Panc1 (cell line): ENCODE measurements at regions not wholly inside any gene's neighbourhood (a gene's known extent, or its start where the extent isn't known, plus 50 kb on each side); places are given as distances from the start of the nearest gene placed in this dataset.

Experiments
- ATAC-seq: fragments of 200-7000 bp; cut with Tn5 transposase; 2 replicates; pipeline ENCODE4 v1.9.1; 2020; ENCODE audit warnings: mild to moderate bottlenecking, moderate library complexity
- BruUV-seq: library from RNA; stranded (reverse); fragments of 400-500 nt; replicated peaks from 2 replicates; lab custom pipeline; 2021; lab: Mats Ljungman, UMichigan
- CTCF ChIA-PET: fragments of 300-600 bp; sonication (Branson Sonifier 250); formaldehyde crosslinking; loops from one replicate; lab custom pipeline; 2022; ENCODE audit warnings: antibody characterized with exemption; lab: Charles Lee
- POLR2A ChIA-PET: fragments of 300-600 bp; sonication (Branson Sonifier 250); formaldehyde crosslinking; loops from one replicate; lab custom pipeline; 2022; ENCODE audit warnings: antibody characterized with exemption; lab: Charles Lee
- DNase-seq: peaks from one replicate; pipeline ENCODE4 v3.0.0-alpha.2; 2010; ENCODE audit warnings: low read depth, low spot score
- H3K27ac ChIP-seq: 2 replicates; pipeline ENCODE4 v1.5.1; 2011; ENCODE audit warnings: mild to moderate bottlenecking, low read length, inconsistent platforms
- H3K27me3 ChIP-seq: fragments of 200-500 bp; sonication (Bioruptor generic); 2 replicates; pipeline ENCODE4 v1.6.0; 2014; ENCODE audit warnings: low read length, inconsistent platforms; ENCODE audit not compliant: control insufficient read depth, insufficient read depth
- H3K36me3 ChIP-seq: fragments of 200-500 bp; sonication (Bioruptor generic); 2 replicates; pipeline ENCODE4 v1.5.1; 2014; ENCODE audit warnings: inconsistent platforms, mild to moderate bottlenecking, low read length, moderate library complexity; ENCODE audit not compliant: control insufficient read depth, insufficient read depth
- H3K4me1 ChIP-seq: 2 replicates; pipeline ENCODE4 v1.5.1; 2011; ENCODE audit warnings: inconsistent platforms, mild to moderate bottlenecking, low read length, moderate library complexity; ENCODE audit not compliant: control insufficient read depth, insufficient read depth
- H3K4me3 ChIP-seq, 2 experiments: 2 replicates each; pipeline ENCODE4 v1.5.1; 2011 to 2012; ENCODE audit warnings: low read depth in 2 of 2, low read length in 2 of 2, mild to moderate bottlenecking in 2 of 2, inconsistent platforms in 1 of 2, moderate library complexity in 1 of 2
- H3K9me3 ChIP-seq: fragments of 200-500 bp; sonication (Bioruptor generic); 2 replicates; pipeline ENCODE4 v1.5.1; 2014; ENCODE audit warnings: low read depth, mild to moderate bottlenecking, inconsistent platforms, low read length, moderate library complexity; ENCODE audit not compliant: control insufficient read depth, insufficient read depth
- CTCF ChIP-seq: fragments of 450-650 bp; IDR thresholded peaks from 2 replicates; pipeline ENCODE4 v1.5.1; 2017; ENCODE audit warnings: mild to moderate bottlenecking
- POLR2AphosphoS5 ChIP-seq: IDR thresholded peaks from 2 replicates; pipeline ENCODE4 v1.6.1; 2012; ENCODE audit warnings: mild to moderate bottlenecking, low read depth, low read length, moderate library complexity
- REST ChIP-seq, 2 experiments: IDR thresholded peaks; 2 replicates each; pipeline ENCODE4 v1.6.1; 2011 to 2012; ENCODE audit warnings: low read depth in 2 of 2, control low read depth in 1 of 2, low read length in 1 of 2, mild to moderate bottlenecking in 1 of 2, moderate library complexity in 1 of 2; ENCODE audit not compliant: insufficient read depth in 1 of 2
- SIN3A ChIP-seq: IDR thresholded peaks from 2 replicates; pipeline ENCODE4 v1.6.1; 2012; ENCODE audit warnings: low read depth, mild to moderate bottlenecking, low read length, moderate library complexity, borderline replicate concordance; ENCODE audit not compliant: insufficient read depth
- TCF7L2 ChIP-seq: IDR thresholded peaks from 2 replicates; pipeline ENCODE4 v1.6.1; 2011; ENCODE audit warnings: mild to moderate bottlenecking, low read depth, low read length, inconsistent platforms
- in situ Hi-C: cut with HindIII; loops from 2 replicates; pipeline ENCODE4 v1.10.0; 2016; ENCODE audit warnings: low sequenced_read_pairs, low pct_unique_long_range_greater_than_20kb
- intact Hi-C: fragments of 100-400 bp; cut with micrococcal nuclease; formaldehyde crosslinking; loops from one replicate; pipeline ENCODE4 v1.10.0; 2022; ENCODE audit not compliant: unreplicated experiment

- Histone ChIP-seq H3K9me3 (no peaks in the 10 kb centered on the region), H3K4me3 (no peak overlapping the region), H3K4me1 (no peaks in the 10 kb centered on the region), H3K36me3 (no peaks in the 10 kb centered on the region), H3K27me3 (no peaks in the 10 kb centered on the region), H3K27ac (no peak overlapping the region)
- TF ChIP-seq REST (IDR thresholded peaks at IDR 0.05; ENCODE audit: insufficient read depth in 1 of 2, low read depth in 2 of 2, low read length in 1 of 2) (no peak), POLR2AphosphoS5 (no peak), SIN3A (no peak), CTCF (no peak), TCF7L2 (no peak)
- POLR2A ChIA-PET: no interaction called here
- no TSS peak for BruUV-seq
- intact Hi-C loops: no loop called here
- in situ Hi-C loops: no loop called here
- CTCF ChIA-PET: interaction anchor here (0.7 kb wide), 1 partner anchor 753 kb away, joined by 3 read pairs; no protein-coding TSS in a partner anchor
- ATAC-seq (no peak), DNase-seq (no peak)
Measured at GRCh38 chr12:126083926-126084325, 1018.7 kb downstream of the AACS start.

- in situ Hi-C loops: no loop called here
- DNase-seq (no peak), ATAC-seq (no peak)
Measured at GRCh38 chr12:126084480-126084879, 1019.2 kb downstream of the AACS start.

More at GRCh38 chr12:126084480-126084879, 1019.2 kb downstream of the AACS start:
- TF ChIP-seq CTCF (no peak), REST (IDR thresholded peaks at IDR 0.05; ENCODE audit: insufficient read depth in 1 of 2, low read depth in 2 of 2, low read length in 1 of 2) (no peak), SIN3A (no peak), POLR2AphosphoS5 (no peak), TCF7L2 (no peak)
- H3K27ac ChIP-seq: no peak overlapping the region
- no peaks in the 10 kb centered on the region for H3K36me3 ChIP-seq
- ChIA-PET POLR2A (no interaction called here), CTCF (no interaction called here)
- no peaks in the 10 kb centered on the region for H3K9me3 ChIP-seq
- no peaks in the 10 kb centered on the region for H3K27me3 ChIP-seq
- intact Hi-C loops: no loop called here
- BruUV-seq: no TSS peak
- no peaks in the 10 kb centered on the region for H3K4me1 ChIP-seq
- H3K4me3 ChIP-seq: no peak overlapping the region
